Endometrium (tissue), 2 donors: ENCODE measurements at regions not wholly inside any gene's neighbourhood (a gene's known extent, or its start where the extent isn't known, plus 50 kb on each side); places are given as distances from the start of the nearest gene placed in this dataset.
"Not testable (repeated sequence)": the region's sequence is repeated elsewhere in the genome, so short reads cannot be mapped to it uniquely, and the experiment has no call there.

Experiments used
- FAIRE-seq: peaks from 2 replicates; lab custom pipeline; 2012; peaks lifted over from hg19 to GRCh38; lab: Jason Lieb, UNC
- donor health status: control.
- donor health status: control.

GRCh38 chr16:73949574-73950320 is 346.9 kb upstream of the PSMD7 start:
- FAIRE-seq = no peak

DNA sequence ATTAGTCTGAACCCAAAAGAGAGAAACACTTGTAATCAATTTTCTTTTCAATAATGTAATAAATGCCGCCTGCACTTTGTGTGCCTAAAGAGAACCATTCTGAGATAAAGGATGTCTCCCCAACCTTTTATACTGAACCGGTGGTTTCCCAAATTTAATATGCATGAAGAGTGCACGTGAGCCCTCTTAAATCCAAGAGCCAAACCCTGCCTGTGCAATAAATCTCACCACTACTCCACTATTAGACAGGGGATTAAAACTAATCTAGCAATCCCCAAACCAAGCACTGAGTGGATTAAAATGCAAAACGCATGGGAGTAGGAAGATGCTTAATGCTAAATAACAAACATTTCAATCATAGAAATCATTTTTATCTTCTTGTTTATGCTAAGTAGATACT is 351.0 kb upstream of the PSMD7 start:
- FAIRE-seq = no peak

DNA sequence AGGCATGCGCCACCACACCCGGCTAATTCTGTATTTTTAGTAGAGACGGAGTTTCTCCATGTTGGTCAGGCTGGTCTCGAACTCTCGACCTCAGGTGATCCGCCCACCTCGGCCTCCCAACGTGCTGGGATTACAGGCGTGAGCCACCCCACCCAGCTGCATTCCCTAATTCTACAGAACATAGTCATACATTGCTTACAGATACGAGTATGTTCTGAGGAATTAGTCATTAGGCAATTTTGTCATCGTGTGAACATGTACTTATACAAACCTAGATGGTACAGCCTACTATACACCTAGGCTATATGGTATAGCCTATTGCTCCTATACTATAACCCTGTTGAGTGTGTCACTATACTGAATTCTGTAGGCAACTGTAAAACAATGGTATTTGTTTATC is 353.4 kb upstream of the PSMD7 start:
- not testable (repeated sequence) for FAIRE-seq

DNA sequence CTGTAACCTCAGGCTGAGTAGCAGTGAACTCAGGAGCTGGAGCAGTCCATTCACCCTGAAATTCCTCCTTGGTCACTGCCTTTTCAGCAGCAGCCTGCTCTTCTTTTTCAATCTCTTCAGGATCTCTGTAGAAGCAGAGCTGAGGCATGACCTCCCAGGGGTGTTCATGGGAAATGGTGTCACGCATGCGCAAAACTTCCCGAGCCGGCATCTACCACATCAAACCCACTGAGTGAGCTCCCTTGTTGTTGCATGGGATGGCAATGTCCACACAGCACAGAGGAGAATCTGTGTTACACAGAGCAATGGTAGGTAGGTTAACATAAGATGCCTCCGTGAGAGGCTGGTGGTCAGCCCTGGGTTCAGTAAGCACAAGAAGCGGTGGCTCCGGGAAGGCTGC is 355.8 kb upstream of the PSMD7 start:
- FAIRE-seq = not testable (repeated sequence)

DNA sequence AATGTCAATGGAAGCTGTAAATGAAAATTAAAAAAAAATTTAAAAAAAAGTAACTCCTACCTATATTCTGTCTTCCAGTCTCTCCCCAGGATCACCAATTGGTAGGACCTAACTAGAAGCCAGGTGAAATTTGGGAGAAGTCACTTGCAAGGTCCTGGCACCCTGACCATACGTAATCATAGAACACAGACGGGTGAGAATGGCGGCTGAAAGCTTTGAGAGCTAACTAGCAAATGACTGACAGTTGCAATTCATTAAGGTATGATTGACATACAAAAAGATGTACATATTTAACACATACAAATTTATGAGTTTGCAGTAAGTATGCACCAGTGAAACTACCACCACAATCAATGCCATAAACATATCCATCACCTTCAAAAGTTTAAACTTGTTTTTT is 372.7 kb upstream of the PSMD7 start:
- FAIRE-seq = no peak

GRCh38 chr16:73921295-73921694 is 375.3 kb upstream of the PSMD7 start:
- no peak for FAIRE-seq

DNA sequence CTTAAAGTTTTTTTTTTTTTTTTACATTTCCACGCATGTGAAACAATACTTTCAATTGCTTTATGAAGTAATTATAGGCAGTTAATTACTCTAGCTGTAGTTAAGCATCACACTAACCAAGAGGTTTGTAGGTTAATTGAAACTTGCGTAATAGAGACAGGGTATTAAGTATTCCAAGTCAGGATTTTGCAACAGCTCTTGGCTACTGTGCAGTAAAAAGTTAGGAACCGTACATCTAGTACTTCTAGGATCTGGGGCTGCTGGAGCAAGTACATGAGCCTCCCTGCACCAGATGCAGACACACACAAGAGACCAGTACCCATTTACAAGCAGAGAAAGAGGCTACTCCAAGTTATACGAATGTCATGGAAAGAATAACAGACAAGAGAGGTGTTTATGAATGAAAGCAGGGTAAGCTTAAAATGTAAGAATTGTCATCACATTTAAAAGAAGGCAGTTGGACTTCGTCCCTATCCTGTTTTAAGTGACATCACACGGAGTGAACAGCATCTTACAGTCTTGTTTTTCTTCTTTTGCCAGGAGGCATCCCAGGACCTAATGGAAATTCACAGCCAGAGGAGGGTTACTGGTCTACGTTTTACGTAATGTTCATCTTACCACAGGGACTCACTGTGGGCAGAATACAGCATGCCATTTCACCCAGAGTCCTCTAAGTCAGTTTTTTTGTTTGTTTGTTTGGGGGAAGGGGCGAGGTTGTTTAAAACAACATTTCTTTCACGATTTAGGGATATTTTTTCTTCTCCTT is 379.6 kb upstream of the PSMD7 start:
- no peak for FAIRE-seq

GRCh38 chr16:73915935-73916334 is 380.7 kb upstream of the PSMD7 start:
- no peak for FAIRE-seq

- FAIRE-seq = no peak
Measured at GRCh38 chr16:73915140-73915539, 381.5 kb upstream of the PSMD7 start.

- no peak for FAIRE-seq
Measured at GRCh38 chr16:73912850-73913249, 383.8 kb upstream of the PSMD7 start.

DNA sequence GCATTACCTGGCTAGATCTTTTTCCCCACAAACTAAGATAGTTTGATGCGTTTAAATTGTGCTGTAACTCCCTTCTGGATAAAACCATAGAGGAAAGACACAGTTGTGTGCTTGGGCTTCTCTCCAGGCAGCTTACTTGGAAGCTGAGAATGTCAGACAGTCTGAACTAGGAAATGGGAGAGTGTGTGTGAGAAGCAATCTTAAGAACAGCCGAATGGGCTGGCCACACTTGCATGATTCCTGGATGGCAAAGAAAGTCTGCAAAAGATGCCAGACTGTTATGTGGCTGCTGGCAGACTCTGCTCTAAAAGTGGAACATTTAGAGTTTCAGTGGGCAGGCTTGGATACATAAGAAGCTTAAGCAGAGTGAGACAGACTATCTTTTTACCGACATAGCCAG is 384.3 kb upstream of the PSMD7 start:
- FAIRE-seq = no peak

GRCh38 chr16:73909529-73910035 is 387.0 kb upstream of the PSMD7 start:
- FAIRE-seq = no peak

- no peak for FAIRE-seq
Measured at GRCh38 chr16:73891129-73891542, 405.5 kb upstream of the PSMD7 start.

DNA sequence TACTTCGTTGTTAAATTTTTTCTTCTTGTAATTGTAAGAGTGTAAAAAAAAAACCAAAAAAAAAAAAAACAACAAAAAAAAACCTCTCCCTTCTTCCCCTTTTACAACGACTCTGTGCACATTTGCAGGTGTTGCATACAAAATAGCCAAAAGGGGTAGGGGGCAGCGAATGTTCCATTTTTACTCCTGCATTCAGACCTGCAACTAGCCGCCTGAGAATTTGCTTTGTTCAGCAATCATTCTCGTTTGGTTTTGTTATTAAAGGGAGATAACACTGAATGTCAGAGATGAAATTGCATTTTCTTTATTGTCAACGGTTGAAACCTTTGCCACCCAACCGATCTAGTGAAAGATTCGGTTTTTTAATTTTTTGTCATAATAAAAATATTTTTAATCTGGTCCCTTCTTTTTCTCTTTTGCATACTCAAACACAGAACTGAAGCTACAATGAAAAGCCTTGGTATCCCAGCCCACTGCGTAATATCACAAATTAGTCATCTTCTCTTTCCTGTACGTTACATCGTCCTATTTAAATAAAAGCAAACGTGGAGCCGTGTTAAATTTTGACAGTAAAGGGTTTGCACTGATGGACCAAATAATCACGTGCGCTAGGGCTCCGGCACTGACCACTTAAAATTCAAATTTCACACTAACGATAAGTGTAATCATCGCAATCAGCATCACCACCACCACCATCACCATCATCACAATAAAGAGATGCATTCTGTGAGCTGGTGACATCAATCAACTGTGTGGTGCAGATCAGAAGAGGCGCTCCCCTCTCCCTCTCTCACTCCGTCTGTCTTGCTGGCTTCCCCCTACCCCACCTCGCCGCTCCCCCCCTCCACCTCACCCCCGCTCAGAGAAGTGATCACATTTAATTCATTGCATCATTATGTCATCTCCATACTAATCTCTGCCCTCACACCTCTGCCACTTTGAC is 406.2 kb upstream of the PSMD7 start:
- FAIRE-seq = no peak

GRCh38 chr16:73888840-73889490 is 407.6 kb upstream of the PSMD7 start:
- no peak for FAIRE-seq

DNA sequence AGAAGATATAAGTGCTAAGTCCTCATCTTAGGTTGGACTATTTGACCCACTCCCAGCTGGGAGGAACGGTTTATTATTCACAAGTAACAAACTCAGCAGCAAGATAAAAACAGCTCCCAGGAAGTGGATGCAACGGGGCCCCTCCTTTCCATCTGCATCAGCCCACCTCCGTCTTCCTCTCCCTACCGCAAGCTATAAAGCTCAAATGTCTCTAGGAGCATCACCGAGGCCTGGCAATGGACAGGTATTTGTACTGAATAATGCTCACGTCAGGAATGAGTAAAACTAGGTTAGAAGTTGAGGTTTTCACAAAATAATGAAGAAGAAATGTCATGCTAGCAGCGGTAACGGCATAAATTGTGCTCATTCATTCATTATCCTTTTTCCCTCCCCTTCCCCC is 408.7 kb upstream of the PSMD7 start:
- FAIRE-seq = no peak

- FAIRE-seq = no peak
Measured at GRCh38 chr16:73886426-73886825, 410.2 kb upstream of the PSMD7 start.

GRCh38 chr16:73885319-73885718 is 411.3 kb upstream of the PSMD7 start:
- no peak for FAIRE-seq

GRCh38 chr16:73883841-73884240 is 412.8 kb upstream of the PSMD7 start:
- no peak for FAIRE-seq

DNA sequence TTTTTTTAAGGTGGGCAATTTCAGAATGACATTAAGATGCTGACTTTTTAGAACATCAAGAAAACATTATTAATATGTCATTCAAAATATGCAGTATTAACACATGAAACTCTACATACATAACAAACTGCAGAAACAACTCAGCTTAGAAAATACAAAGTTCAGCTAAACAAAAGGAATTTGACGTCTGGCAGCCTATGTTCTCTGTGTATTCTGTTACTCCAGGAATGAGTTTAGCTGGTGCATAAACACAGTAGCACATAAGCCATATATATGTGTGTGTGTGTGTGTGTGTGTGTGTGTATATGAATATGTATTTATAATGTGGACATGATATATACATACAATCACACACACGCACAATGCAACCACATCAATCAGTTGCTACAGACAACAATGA is 413.5 kb upstream of the PSMD7 start:
- FAIRE-seq = no peak

DNA sequence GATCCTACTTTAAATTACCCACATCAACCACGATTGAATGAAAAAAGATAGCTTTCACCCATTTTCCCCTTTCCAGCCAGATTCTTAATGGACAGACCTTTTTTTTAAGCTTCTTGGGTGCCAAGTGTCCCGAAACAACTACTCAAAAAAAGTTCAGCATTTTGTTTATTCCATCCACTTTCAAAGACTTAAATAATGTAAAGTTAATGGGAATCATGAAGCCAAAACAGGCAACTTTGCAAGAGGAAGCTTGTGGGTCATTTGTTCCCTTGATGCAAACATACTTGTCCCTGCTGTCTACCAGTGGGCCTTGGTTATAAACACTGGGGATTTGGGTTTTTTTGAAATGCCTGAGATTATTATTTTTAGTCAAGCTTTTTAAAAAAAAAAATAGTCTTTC is 414.0 kb upstream of the PSMD7 start:
- no peak for FAIRE-seq

- no peak for FAIRE-seq
Measured at GRCh38 chr16:73882033-73882432, 414.6 kb upstream of the PSMD7 start.
